ENCODE measurements at regions not wholly inside any gene's neighbourhood (a gene's known extent, or its start where the extent isn't known, plus 50 kb on each side); places are given as distances from the start of the nearest gene placed in this dataset.

DNA sequence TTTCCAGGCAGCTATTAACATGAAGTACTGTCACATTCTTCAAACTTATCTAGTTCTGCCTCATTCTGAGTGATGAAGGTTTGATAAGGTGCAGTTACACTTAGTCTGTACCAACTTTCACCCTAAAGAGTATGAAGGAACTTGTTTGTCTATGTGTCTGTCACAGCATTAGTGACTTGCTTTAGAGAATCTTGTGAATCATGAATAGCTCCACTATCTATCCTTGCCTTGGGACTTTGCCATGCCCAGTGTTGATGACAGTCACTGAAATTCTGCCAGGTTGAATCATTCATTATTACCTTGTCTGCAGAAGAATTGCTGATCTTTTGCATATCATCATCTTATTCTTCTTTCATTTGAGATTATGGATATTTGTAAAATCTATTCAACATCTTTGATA is 50.9 kb upstream of the A1CF start:
- no peak for DNase-seq (ENCODE audit: low spot score)
- no peak for ATAC-seq
- intact Hi-C loops (cut with DNase I), result no loop called here

DNA sequence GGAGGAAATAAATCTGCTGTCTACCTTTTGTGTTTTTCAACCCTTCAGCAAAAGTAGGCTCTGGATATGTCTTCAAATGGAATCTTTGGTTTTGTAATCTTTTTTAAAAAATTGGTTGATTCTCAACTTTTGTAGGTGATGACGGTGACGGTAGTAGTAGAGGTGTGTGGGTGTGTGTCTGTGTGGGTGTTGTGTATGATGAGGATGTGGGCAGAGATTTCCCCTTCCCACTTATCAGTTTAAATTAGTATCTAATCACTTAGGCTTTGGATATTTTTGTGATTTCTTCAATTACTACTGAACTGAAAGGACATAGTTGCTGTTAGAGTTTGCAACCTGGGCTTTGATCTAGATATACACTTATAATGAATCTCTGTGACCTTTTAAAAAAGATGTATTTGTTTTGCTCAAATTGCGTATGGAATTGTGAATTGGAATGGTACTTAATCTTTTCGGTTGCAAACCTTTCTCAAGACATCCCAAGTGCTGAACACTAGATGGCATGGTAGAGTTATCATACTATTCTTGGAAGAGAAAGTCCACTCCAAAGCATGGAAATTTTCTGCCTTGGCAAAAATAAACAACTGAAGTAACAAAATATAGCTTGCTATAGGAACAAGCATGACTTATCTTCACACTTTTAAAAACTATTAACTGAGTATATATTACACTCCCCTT is 51.9 kb upstream of the A1CF start:
- ATAC-seq (no peak), DNase-seq (ENCODE audit: low spot score) (no peak)
- intact Hi-C loops (cut with DNase I), result no loop called here

DNA sequence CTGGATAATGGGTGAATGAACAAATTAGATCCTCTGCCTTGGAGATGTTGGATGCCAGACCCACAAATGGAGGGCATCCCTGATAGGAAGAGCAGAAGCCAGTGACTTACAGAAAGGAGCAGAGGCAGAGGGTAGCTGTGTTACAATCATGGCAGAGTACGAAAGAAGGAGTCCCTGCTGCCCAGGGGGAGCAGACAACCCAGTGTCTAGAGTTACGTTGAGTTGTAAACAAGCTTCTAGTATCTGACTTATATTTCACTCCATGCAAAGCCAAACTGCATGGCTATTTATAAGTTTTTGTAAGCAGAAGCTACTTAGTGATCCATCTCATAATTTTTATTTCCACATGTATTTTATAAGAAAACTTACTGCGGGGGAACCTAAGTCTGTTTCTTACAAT is 56.2 kb upstream of the A1CF start:
- intact Hi-C loops (cut with DNase I), result no loop called here
- no peak for DNase-seq (ENCODE audit: low spot score)
- ATAC-seq, result no peak

DNA sequence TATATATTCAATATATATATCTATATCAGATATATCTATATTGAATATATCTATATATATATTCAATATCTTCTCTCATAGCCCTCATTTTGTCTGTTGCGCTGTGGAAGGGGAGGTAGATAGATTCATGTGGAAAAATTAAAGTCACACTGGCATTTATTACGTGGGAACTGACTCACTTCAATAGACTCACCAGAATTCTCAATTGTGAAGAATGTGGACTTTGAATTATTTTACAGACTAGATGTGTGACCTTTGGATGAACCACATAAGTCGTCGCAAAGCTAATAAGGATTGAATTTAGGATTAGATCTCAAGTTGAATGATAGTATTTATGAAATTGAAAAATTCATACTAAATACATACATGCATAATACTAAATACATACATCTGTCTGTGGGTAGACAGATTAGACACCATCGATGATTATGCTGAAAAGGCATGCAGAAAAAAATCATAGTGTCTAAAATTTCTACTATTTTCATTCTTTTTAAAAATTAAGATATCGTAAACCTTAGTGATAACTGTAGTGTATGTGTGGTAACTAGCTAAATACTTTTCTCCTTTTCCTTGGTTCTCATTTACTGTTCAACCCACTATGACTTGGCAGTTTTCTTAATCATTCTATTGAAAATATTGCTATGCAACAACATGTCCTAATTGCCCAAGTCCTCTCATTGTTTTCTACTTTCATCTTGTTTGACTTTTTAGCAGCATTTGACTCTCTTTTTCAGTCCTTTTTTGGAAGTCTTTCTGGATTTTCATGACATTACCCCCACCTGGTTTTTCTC is 61.8 kb upstream of the A1CF start:
- intact Hi-C loops (cut with DNase I), result no loop called here
- DNase-seq (ENCODE audit: low spot score) (no peak), ATAC-seq (no peak)

DNA sequence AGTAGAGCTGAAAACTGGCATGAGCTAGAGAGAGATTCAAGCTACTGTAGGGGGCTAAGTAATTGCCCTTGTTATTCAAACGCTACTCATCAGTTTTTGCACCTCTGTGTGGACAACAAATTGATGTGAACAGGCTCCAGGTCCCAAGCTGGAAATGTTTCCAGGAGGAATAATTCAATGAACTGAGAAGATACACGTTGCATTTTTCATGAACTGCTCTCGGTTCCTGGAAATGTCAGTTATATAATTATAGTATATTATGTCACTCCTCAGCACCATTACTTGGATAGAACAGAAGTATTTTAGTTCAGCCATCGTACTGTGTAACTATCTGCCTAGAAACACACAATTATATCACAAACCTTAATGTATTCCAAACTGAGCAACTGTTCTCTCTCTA is 65.9 kb upstream of the A1CF start:
- ATAC-seq (no peak), DNase-seq (ENCODE audit: low spot score) (no peak)
- intact Hi-C loops (cut with DNase I), result no loop called here

DNA sequence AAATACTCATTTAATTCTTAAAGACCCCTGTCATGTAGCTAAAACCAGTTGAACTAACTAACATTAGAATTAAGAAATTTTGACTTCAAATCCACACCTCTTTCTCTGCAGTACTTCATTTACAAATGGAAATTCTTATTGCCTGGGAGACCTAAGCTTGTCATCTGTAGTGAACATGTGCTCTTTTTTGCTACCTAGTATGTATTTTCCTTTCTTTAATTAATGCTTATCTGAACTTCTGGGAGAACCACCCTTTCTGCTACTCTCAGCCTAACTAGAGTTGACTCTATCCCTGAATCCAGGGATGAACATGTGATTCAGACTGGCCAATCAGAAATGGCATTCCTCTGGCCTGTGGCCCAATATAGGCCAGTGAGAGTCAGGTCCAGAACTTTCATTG is 75.9 kb upstream of the A1CF start:
- intact Hi-C loops (cut with DNase I), result no loop called here
- ATAC-seq (no peak), DNase-seq (ENCODE audit: low spot score) (no peak)

DNA sequence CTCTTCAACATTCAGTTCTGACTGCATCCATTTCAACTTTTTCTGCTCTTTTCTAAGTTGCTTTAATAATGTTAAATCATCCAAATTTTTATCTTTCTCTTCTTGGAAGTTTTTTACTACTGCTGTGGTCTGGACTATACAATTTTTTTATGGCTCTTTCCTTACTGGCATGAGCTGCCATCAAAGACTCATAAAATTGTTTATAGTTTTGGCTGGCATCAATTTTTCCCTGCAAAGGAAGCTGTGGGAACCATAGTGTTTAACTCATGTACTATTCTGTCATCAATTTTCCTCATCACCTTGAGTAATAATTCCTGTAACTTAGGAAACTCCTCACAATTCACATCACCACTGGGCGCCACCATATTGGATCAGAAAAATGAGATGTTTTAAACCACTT is 77.6 kb upstream of the A1CF start:
- no peak for ATAC-seq
- DNase-seq (ENCODE audit: low spot score), result no peak
- intact Hi-C loops (cut with DNase I), result no loop called here

DNA sequence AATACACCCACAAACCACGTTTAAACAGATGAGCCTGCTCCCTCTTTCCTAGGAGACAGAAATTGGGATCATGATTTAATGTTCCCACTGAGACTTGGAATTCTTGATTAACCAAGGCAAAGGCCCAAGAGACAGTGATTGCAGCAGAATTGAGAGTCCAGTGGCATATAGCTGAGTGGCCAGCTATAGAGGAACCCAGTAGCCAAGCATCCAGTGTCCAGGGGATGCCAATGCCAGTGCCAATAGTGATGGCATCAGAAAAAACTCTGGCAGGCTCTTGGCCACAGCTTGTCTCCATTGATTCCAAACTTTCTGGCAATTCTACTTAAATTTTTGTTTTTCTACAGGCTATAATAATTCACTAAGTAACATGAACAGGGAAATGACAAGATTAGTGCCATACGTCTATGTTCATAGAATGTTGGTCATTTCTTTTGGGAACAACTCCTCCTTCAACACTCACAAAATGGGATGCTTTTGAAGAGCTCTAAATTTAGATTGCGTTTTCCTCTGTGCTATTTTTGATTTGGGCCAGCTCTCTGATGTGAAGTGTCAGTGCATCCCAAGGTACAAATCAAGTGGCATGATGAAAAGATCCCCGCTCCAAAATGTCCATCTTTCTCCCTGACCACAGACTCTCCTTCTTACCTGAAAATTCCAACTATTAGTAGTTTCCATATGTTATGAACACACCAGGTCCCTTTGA is 83.1 kb upstream of the A1CF start:
- DNase-seq (ENCODE audit: low spot score), result no peak
- intact Hi-C loops (cut with DNase I), result no loop called here
- no peak for ATAC-seq

DNA sequence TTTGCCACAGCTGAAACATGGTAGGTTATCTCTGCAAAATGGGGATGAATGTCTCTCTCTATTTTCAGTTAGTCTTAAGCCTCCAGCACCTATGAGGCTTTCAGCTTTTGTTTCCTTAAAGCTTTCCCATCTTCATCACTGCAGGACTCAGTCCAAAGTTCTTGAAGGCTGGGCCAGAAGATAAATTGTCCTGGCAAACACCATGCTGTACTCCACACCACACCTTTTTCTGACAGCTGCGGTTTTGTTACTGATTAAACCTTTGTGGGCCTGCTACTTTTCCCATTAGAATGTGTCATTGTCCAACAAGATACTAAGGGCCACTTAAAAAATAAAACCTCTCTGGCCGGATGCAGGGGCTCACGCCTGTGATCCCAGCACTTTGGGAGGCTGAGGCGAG is 87.2 kb upstream of the A1CF start:
- ATAC-seq (no peak), DNase-seq (ENCODE audit: low spot score) (no peak)
- intact Hi-C loops (cut with DNase I), result no loop called here

DNA sequence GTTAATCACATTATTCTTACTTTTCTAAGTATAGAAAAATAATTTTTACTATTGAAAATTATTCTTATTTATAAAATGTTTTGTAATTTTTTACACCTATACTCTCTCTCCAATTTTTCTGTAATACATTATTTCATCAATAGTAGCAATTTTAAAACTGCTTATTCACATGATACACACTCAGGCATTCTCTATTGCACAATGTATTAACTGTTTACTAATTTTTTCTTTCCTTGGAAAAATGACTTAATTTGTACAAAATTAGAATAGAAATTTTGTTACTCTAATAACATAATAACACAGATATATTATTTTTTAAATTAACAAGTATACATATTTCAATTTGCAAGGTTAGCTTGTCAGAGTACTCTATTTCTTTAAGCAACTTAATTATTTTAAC is 92.9 kb upstream of the PRKG1 start:
- ATAC-seq, result no peak
- intact Hi-C loops (cut with DNase I), result no loop called here
- DNase-seq (ENCODE audit: low spot score), result no peak

DNA sequence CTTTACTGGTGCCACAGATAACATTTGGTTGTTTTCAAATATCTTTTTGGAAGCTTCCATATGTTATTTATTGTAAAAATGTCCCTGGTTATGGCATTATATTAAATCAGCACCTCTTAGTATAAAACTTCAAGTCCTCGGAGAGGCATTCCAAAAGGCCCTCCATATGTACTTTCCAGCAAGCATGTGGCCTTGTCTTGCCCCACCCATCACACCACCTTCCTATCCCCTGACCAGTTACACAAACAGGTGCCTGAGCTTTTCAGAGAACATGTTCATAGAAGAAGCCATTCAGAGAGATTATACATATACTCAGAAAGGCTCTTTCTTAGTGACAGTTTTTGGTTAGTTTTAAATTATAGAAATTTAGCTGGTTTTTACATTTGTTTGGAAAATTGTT is 92.4 kb upstream of the PRKG1 start:
- no peak for ATAC-seq
- no peak for DNase-seq (ENCODE audit: low spot score)
- intact Hi-C loops (cut with DNase I), result no loop called here

DNA sequence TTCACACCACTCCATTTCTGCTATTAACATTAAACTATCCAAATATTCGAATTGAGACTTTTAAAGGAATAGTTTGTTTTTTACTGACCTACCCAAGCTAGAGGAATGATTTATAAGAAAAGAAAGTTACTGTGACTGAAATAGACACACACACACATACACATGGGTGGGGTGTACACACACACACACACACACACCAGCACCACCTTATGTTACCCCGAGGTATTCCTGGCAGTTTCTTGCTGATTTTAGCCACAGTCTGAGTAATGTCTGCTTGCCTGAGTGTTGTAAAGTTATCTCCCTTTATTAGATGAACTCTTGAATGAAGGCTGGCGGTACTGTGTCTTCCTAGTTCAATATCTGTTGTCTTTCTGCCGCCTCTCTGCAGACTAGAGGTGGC is 91.3 kb upstream of the PRKG1 start:
- no peak for ATAC-seq
- DNase-seq (ENCODE audit: low spot score), result no peak
- intact Hi-C loops (cut with DNase I), result no loop called here

DNA sequence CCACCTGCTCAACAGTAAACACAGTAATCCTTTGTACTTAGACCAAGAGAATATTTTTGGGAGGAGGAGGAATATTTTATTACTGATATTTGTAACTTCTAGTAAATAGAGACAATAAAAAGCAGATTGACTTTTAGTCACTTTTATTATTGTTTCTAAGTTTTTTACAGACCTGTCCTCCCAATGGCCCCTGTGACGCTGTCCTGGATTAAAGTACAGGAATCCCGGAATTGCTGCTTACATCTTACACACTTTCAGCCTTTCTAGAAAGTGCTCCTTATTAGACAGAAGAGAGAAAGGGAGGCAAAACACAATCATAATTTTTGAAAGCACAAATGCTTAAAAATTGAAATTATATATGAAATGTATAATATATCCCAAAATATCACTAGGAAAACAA is 86.4 kb upstream of the PRKG1 start:
- ATAC-seq, result no peak
- intact Hi-C loops (cut with DNase I), result no loop called here
- DNase-seq (ENCODE audit: low spot score), result no peak

DNA sequence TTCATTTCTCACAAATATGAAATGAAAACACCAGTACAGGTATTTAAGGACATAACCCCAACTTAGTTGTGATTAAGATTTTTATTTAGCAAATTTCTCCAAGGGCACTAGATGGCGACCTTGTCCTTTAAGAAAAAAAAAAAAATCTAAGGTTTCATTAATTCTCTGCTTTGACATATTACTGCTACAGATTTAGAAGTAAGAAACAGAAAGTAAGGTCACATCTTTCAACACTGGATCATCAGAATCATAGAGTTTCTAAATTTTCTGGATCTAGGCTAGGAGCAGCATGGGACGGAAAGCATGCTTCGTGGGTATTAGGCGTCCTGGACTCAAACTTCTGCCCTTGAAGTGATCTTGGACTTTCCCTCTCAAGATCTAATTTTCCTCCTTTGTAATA is 85.5 kb upstream of the PRKG1 start:
- DNase-seq (ENCODE audit: low spot score) (no peak), ATAC-seq (no peak)
- intact Hi-C loops (cut with DNase I), result no loop called here

DNA sequence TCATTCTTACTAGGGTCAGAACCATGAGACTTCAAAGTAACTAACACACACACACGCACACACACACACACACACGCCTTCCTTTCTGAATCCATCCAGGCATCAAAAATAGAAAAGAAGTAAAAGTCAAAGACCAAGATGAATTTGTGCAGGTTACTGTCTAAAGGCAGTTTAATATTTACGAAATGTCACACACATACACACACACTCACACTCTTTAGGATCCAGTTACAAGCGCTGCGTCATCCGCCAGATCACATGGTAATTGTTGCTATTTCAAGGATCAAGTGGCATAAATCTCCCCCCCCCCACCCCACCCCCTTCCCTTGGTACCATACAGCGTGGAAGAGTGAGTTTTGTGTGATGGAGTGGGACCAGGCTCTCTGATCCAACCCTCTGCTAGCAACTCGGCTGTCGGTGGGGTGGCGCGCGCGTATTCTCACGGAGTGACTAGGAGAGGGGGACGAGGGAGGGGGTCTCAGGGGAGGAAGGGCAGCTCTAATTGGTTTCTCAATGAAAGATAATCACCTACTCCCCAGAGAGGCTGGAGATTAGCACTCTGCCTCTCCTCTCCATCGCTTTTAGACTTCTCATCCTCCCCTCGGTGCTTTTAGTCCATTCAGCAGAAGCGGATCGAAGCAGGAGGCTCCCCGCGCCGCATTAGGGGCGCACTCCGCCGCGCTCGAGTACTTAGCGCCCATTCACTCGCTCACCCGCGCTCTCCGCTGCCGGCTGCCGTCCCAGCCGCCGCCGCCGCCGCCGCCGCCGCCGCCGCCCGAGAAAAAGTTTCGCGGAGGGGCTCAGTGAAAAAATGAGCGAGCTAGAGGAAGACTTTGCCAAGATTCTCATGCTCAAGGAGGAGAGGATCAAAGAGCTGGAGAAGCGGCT is 83.5 kb upstream of the PRKG1 start:
- ATAC-seq (peak; percentile 23), DNase-seq (ENCODE audit: low spot score) (peak; percentile 59)
- intact Hi-C loops (cut with DNase I), result no loop called here

DNA sequence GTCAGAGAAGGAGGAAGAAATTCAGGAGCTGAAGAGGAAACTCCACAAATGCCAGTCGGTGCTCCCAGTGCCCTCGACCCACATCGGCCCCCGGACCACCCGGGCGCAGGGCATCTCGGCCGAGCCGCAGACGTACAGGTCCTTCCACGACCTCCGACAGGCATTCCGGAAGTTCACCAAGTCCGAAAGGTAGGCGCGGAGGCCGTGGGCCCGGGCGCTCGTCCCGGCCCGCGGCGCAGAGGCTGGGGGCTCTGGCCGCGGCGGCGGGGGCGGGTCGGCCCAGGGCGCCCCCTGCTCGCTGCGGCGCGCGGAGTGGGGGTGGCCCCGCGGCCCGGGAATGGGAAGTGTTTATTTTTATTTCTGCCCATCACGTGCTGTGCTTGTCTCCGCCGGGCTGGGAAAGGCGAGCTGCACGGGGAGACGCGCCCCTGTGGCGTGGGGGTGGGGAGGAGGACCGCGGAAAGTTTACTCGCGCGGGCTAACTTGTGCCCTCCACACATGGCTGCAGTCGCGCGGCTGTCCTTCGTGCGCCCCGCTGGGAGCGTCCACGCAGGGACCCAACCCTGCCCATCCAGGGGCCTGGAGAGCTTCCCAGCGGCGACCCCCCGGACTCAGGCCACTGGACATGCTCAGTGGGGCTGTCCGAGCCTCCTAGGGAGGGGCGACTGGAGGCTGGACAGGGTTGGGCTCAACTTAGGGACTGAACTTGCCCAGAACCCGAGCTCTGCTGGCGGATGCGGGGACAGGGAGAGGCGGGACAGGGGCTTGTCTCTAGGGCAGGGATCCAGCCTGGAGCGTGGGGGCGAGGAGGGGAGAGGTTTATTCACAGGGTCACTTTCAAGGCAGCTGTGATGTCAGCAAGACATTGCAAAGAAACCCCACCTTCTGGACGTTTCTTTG is 82.6 kb upstream of the PRKG1 start:
- ATAC-seq (peak; percentile 84), DNase-seq (ENCODE audit: low spot score) (peak; percentile 70)
- intact Hi-C loops (cut with DNase I), result no loop called here

DNA sequence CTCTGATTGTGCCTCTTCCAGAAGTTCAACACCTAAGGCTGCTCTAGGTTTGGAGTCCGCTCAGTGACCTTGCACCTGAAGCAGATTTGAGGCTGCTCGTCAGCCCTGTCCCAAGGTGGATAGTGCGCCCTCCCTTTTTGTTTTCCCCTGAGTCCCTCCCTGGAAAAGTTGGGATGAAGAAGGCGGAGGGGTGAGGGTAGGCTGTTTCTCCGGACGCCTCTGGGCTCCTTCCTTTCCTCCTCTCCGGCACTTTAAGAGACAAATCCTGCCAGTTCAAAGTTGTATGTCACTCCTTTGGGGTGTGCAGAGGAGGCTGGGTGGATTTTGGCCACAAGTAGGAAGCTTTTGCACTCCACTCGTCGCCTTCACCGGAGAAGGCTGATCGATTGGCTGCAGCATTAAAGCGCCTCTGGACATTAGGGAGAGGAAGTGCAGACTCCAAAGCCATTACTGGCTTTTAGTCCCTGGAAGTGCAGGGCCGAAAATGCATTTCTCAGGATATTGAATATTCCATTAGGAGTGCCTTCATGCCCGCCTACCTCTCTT is 81.9 kb upstream of the PRKG1 start:
- intact Hi-C loops (cut with DNase I), result no loop called here
- peak; percentile 39 for ATAC-seq

More for the DNA sequence above, 81.9 kb upstream of the PRKG1 start:
- no peak for DNase-seq (ENCODE audit: low spot score)
